ENCODE measurements at regions not wholly inside any gene's neighbourhood (a gene's known extent, or its start where the extent isn't known, plus 50 kb on each side); places are given as distances from the start of the nearest gene placed in this dataset.

GRCh38 chr5:53820802-53821171 is 260.3 kb downstream of the NDUFS4 start (continued):
- TF ChIP-seq RNF219 (CRISPR knock-in tag; IDR thresholded peaks at IDR 0.05) = no peak
- TF ChIP-seq TFAP4 (CRISPR knock-in tag; IDR thresholded peaks at IDR 0.05; ENCODE audit: borderline replicate concordance) = no peak
- TF ChIP-seq POLR2B (IDR thresholded peaks at IDR 0.05; ENCODE audit: low read depth, partially characterized antibody) = no peak
- TF ChIP-seq NFIC (IDR thresholded peaks at IDR 0.05) = no peak
- no peak for TF ChIP-seq SP2 (IDR thresholded peaks at IDR 0.05; ENCODE audit: extremely low read depth, low read depth, low read length, poor library complexity, severe bottlenecking)
- no peak for TF ChIP-seq FOXP1 (CRISPR knock-in tag; IDR thresholded peaks at IDR 0.05)
- TF ChIP-seq CUX1 (CRISPR knock-in tag; IDR thresholded peaks at IDR 0.05) = no peak
- no peak for TF ChIP-seq ZBTB34 (CRISPR knock-in tag; IDR thresholded peaks at IDR 0.05)

All from K562 (cell line).